PC-3 (cell line): ENCODE measurements at regions not wholly inside any gene's neighbourhood (a gene's known extent, or its start where the extent isn't known, plus 50 kb on each side); places are given as distances from the start of the nearest gene placed in this dataset.

Experiments used
- CTCF ChIP-seq: fragments of 300-600 bp; sonication (generic); conservative IDR thresholded peaks from 2 replicates; pipeline ENCODE4 v1.5.1; 2017; ENCODE audit warnings: antibody characterized with exemption, low read depth, mild to moderate bottlenecking, low read length
- EZH2 ChIP-seq: fragments of 300-600 bp; sonication (generic); IDR thresholded peaks from one replicate; pipeline ENCODE4 v1.6.1; 2017; ENCODE audit warnings: antibody characterized with exemption, mild to moderate bottlenecking, low read length; ENCODE audit not compliant: unreplicated experiment

GRCh38 chr12:63308671-63309070 is 157.7 kb upstream of the AVPR1A start:
- TF ChIP-seq CTCF, result no peak
- TF ChIP-seq EZH2, result no peak
